ENCODE measurements at regions not wholly inside any gene's neighbourhood (a gene's known extent, or its start where the extent isn't known, plus 50 kb on each side); places are given as distances from the start of the nearest gene placed in this dataset.
"Not testable (repeated sequence)": the region's sequence is repeated elsewhere in the genome, so short reads cannot be mapped to it uniquely, and the experiment has no call there.

DNA sequence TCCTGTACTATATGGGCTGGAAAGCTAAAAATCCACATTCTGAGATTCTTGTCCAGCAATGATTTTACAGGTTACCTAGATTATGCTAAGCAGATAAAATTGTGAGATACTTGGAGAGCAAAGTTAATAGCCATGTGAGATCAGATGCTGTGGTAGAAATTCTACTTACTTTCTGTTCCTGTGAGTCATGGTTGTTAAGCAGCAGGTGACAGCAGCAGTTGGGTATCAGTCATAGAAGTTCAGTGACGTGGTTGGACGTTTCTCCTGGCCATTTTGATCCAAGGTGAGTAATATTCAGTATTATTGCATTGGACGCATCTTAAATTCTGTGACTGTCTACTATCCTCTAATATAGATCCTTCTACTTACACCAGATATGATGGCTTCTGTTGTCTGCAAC lies 524.5 kb downstream of the TMEM38B start:
- TF ChIP-seq POLR2A (IDR thresholded peaks at IDR 0.05) = no peak
- TF ChIP-seq CTCF (IDR thresholded peaks at IDR 0.05) = no peak
- Histone ChIP-seq H3K4me3 (no peak overlapping the region), H3K27me3 (no peaks in the 10 kb centered on the region), H3K36me3 (no peaks in the 10 kb centered on the region), H3K27ac (no peak overlapping the region), H3K9me3 (no peaks in the 10 kb centered on the region), H3K4me1 (no peaks in the 10 kb centered on the region)
- DNase-seq = no peak

DNA sequence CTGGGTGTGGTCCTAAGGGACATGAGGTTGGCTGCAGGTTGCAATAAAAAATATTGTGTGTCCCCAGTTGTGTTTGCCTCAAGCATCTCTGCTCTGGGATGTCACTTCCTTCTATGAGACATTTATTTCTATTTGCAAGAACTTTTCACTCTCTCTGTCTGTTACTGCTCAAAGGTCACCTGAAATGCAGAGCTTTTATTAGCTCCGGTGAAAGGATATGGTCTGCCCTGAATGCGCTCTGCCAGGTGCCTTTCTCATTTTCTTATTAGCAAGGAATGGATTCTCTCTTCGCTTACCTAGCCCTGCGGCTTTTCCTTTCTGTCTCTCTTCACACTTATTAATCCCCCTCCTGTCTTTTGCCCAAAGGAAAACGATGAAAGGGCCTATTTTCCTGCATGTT lies 526.1 kb downstream of the TMEM38B start:
- DNase-seq = no peak
- H3K9me3 ChIP-seq = no peaks in the 10 kb centered on the region
- TF ChIP-seq POLR2A (IDR thresholded peaks at IDR 0.05) (no peak), CTCF (IDR thresholded peaks at IDR 0.05) (no peak)
- no peaks in the 10 kb centered on the region for H3K36me3 ChIP-seq
- no peaks in the 10 kb centered on the region for H3K27me3 ChIP-seq
- H3K27ac ChIP-seq = no peak overlapping the region
- H3K4me1 ChIP-seq = no peaks in the 10 kb centered on the region
- no peak overlapping the region for H3K4me3 ChIP-seq

- Histone ChIP-seq H3K9me3 (no peaks in the 10 kb centered on the region), H3K27me3 (no peaks in the 10 kb centered on the region), H3K36me3 (no peaks in the 10 kb centered on the region), H3K4me3 (no peak overlapping the region), H3K4me1 (no peaks in the 10 kb centered on the region), H3K27ac (no peak overlapping the region)
- TF ChIP-seq CTCF (IDR thresholded peaks at IDR 0.05) (no peak), POLR2A (IDR thresholded peaks at IDR 0.05) (no peak)
- no peak for DNase-seq
Measured at GRCh38 chr9:106228861-106229260, 534.5 kb downstream of the TMEM38B start.

DNA sequence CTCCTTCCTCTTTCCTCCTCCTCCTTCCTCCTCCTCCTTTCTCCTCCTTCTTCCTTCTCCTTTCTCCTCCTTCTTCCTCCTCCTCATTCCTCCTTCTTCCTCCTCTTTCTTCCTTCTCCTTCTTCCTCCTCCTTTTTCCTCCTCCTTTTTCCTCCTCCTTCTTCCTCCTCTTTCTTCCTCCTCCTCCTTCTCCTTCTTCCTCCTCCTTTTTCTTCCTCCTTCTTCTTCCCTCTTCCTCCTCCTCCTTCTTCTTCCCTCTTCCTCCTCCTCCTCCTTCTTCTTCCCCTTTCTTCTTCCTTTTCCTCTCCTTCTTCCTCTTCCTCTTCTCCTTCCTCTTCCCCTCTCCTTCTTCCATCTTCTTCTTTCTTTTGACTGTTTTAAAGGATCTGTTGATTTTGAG lies 538.8 kb downstream of the TMEM38B start:
- no peak for DNase-seq
- Histone ChIP-seq H3K4me3 (no peak overlapping the region), H3K9me3 (no peaks in the 10 kb centered on the region), H3K27me3 (no peaks in the 10 kb centered on the region), H3K27ac (no peak overlapping the region), H3K36me3 (no peaks in the 10 kb centered on the region), H3K4me1 (no peaks in the 10 kb centered on the region)
- TF ChIP-seq CTCF (IDR thresholded peaks at IDR 0.05) (no peak), POLR2A (IDR thresholded peaks at IDR 0.05) (no peak)

- H3K4me1 ChIP-seq = not testable (repeated sequence)
Measured at GRCh38 chr9:106260908-106261307, 566.6 kb downstream of the TMEM38B start.

GRCh38 chr9:106277966-106278365 lies 583.6 kb downstream of the TMEM38B start:
- no peak for DNase-seq
- Histone ChIP-seq H3K36me3 (no peaks in the 10 kb centered on the region), H3K27ac (no peak overlapping the region), H3K27me3 (no peaks in the 10 kb centered on the region), H3K9me3 (no peaks in the 10 kb centered on the region), H3K4me1 (no peaks in the 10 kb centered on the region), H3K4me3 (no peak overlapping the region)
- TF ChIP-seq POLR2A (IDR thresholded peaks at IDR 0.05) (no peak), CTCF (IDR thresholded peaks at IDR 0.05) (no peak)

More at GRCh38 chr9:106260908-106261307, 566.6 kb downstream of the TMEM38B start:
- not testable (repeated sequence) for H3K27ac ChIP-seq, H3K4me3 ChIP-seq, H3K9me3 ChIP-seq, H3K36me3 ChIP-seq, H3K27me3 ChIP-seq, DNase-seq

Measured in Peyer's patch (tissue), 4 donors.